ENCODE measurements at regions not wholly inside any gene's neighbourhood (a gene's known extent, or its start where the extent isn't known, plus 50 kb on each side); places are given as distances from the start of the nearest gene placed in this dataset.

GRCh38 chr4:174170091-174170490 is 113.4 kb downstream of the FBXO8 start:
- no peak for DNase-seq (ENCODE audit: low read depth)
- no peak overlapping the region for H3K4me3 ChIP-seq (ENCODE audit: control insufficient read depth, low read depth, low read length)
- TF ChIP-seq CTCF (conservative IDR thresholded peaks at IDR 0.05; ENCODE audit: control insufficient read depth, insufficient read depth, low read depth, low read length): no peak

GRCh38 chr4:174157106-174157607 is 126.3 kb downstream of the FBXO8 start:
- DNase-seq (ENCODE audit: low read depth): no peak
- H3K4me3 ChIP-seq (ENCODE audit: control insufficient read depth, low read depth, low read length): no peak overlapping the region
- TF ChIP-seq CTCF (conservative IDR thresholded peaks at IDR 0.05; ENCODE audit: control insufficient read depth, insufficient read depth, low read depth, low read length): no peak

DNA sequence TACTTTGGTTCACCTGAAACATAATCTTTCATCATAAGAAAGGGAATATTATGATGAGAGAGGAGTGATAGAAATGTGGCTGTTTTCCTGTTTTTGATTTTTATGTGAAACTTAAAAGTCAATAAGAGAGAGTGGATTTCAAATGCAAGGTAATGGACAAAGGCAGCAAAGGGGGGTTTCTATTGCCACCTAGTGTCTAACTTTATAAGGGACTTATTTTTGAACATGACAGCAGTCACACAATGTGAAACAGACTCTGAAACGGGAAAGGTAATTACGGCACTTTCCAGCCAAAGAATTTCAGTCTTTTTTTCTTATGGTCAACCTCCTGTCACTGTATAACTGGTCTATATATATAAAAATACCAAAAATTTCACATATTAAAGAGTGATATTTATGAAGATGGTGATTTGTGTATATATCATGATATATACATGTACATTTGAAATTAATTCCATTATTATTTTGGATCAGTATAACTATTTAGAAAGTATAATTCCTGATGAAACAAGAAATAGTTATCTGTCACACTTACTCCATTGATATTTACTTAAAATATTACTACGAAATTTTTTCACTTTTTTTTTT is 127.1 kb downstream of the FBXO8 start:
- H3K4me3 ChIP-seq (ENCODE audit: control insufficient read depth, low read depth, low read length): no peak overlapping the region
- DNase-seq (ENCODE audit: low read depth): peak; percentile 76
- TF ChIP-seq CTCF (conservative IDR thresholded peaks at IDR 0.05; ENCODE audit: control insufficient read depth, insufficient read depth, low read depth, low read length): peak; percentile 83

DNA sequence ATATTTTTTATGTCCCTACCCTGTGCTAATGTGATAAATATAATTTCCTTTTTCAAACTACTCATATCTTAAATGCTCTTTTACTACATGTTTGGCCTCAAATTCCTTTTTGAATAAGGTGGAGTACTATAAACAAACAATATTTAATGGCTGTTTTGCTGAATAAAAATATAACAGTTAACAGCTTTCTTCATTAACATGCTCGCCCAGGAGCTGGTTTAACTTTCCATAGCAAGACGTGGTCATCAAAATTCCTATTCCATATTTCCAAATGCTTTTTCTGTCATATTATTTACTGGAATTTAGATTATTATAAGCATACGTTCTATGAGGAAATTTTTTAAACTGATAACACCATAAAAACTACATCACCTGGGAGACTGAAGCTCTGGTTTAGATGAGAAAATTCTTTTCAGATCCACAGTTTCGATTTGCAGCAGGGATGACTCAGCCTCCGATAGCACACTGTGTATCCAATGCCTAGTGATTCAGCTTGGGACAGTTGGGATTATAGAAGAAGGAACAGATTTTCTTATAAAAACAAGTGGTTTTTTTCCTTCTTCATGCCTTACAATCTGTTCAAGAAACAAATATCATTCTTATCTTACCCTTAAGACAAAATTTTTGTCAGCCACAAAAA is 129.1 kb downstream of the FBXO8 start:
- DNase-seq (ENCODE audit: low read depth): peak; percentile 92
- H3K4me3 ChIP-seq (ENCODE audit: control insufficient read depth, low read depth, low read length): peak overlapping the region; percentile 36
- TF ChIP-seq CTCF (conservative IDR thresholded peaks at IDR 0.05; ENCODE audit: control insufficient read depth, insufficient read depth, low read depth, low read length): no peak

DNA sequence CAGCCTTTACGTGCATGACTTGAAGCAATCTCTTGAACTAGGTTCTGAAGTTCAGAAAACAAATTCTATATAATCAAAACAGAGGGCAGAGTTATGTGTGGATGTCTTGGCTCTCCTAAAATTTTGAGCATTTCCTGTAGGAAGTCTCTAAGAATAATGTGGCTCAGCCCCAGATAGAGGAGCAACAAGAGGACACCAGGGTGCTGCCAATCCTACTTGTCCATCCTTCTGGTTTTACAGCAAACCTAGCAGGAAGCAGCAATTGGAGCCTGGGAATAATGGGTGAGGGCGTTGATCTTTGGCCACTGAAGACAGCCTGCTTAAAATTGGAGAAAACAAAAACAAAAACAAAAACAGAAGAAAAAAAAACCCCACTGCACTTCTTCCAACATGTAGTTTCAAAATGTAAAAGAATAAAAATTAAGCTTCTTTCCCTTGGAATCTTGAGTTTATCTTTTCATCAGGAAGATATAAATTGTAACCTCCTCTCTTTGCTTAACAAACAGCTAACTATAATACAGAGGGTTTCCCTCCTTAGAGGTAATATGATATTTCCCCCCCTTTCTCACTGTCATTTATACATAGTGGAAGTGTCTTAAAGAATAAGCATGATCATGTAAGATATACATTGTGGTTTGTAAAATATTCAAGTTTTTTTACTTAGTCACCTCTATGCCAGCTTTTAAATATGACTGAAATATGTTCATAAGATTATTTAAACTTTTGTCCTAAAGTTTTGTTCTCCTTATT is 130.6 kb downstream of the FBXO8 start:
- H3K4me3 ChIP-seq (ENCODE audit: control insufficient read depth, low read depth, low read length): no peak overlapping the region
- no peak for TF ChIP-seq CTCF (conservative IDR thresholded peaks at IDR 0.05; ENCODE audit: control insufficient read depth, insufficient read depth, low read depth, low read length)
- DNase-seq (ENCODE audit: low read depth): no peak

DNA sequence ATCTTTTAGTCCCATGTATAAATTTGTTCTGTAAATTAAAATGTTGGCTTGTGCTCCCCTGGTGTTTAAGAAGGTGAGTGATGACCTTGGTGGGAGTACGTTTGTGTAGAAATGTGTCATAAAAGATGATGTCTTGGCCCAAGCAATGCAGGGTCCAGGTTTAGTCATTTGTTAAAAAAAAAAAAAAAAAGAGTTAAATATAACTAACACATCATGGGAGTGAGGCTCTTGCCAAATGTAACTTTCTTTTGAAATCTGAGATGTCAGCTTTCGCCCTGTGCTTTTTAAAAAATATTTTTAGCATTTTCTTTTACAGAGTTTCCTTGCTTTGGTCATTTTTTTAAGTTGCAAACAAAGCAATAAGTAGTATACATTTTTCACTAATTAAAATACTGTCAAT is 135.6 kb downstream of the FBXO8 start:
- H3K4me3 ChIP-seq (ENCODE audit: control insufficient read depth, low read depth, low read length): no peak overlapping the region
- no peak for TF ChIP-seq CTCF (conservative IDR thresholded peaks at IDR 0.05; ENCODE audit: control insufficient read depth, insufficient read depth, low read depth, low read length)
- peak; percentile 28 for DNase-seq (ENCODE audit: low read depth)
